HG02973 (cell line): ENCODE measurements at regions not wholly inside any gene's neighbourhood (a gene's known extent, or its start where the extent isn't known, plus 50 kb on each side); places are given as distances from the start of the nearest gene placed in this dataset.

ENCODE experiments used
- ATAC-seq: cut with Tn5 transposase; IDR thresholded peaks from one replicate; pipeline ENCODE4 v1.9.1; 2021; ENCODE audit warnings: moderate library complexity; ENCODE audit not compliant: unreplicated experiment

- ATAC-seq, result no peak
These were observed 873.5 kb downstream of the EPHA7 start for GRCh38 chr6:92545861-92546260.

GRCh38 chr6:92541448-92542060 lies 877.8 kb downstream of the EPHA7 start:
- ATAC-seq, result no peak

- no peak for ATAC-seq
These were observed 880.4 kb downstream of the EPHA7 start for GRCh38 chr6:92538926-92539325.

- ATAC-seq, result no peak
These were observed 881.1 kb downstream of the EPHA7 start for GRCh38 chr6:92538275-92538674.

GRCh38 chr6:92534109-92534508 lies 885.2 kb downstream of the EPHA7 start:
- no peak for ATAC-seq

- ATAC-seq, result no peak
These were observed 896.8 kb downstream of the EPHA7 start for GRCh38 chr6:92522589-92522988.

GRCh38 chr6:92521553-92521952 lies 897.8 kb downstream of the EPHA7 start:
- no peak for ATAC-seq

- no peak for ATAC-seq
These were observed 909.2 kb downstream of the EPHA7 start for GRCh38 chr6:92510137-92510536.

- no peak for ATAC-seq
These were observed 911.8 kb downstream of the EPHA7 start for GRCh38 chr6:92507552-92507951.

GRCh38 chr6:92504509-92504908 lies 914.9 kb downstream of the EPHA7 start:
- no peak for ATAC-seq

GRCh38 chr6:92497281-92497680 lies 922.1 kb downstream of the EPHA7 start:
- no peak for ATAC-seq

- ATAC-seq, result no peak
These were observed 922.8 kb downstream of the EPHA7 start for GRCh38 chr6:92496527-92496926.

- no peak for ATAC-seq
These were observed 924.1 kb downstream of the EPHA7 start for GRCh38 chr6:92495242-92495641.

GRCh38 chr6:92485487-92485886 lies 933.9 kb downstream of the EPHA7 start:
- ATAC-seq, result no peak

- no peak for ATAC-seq
These were observed 939.5 kb downstream of the EPHA7 start for GRCh38 chr6:92479831-92480230.

- ATAC-seq, result no peak
These were observed 946.3 kb downstream of the EPHA7 start for GRCh38 chr6:92473056-92473455.

- ATAC-seq, result no peak
These were observed 950.1 kb downstream of the EPHA7 start for GRCh38 chr6:92469186-92469828.

- no peak for ATAC-seq
These were observed 951.3 kb downstream of the EPHA7 start for GRCh38 chr6:92468066-92468465.

- no peak for ATAC-seq
These were observed 959.2 kb downstream of the EPHA7 start for GRCh38 chr6:92460133-92460532.

GRCh38 chr6:92459606-92460005 lies 959.8 kb downstream of the EPHA7 start:
- ATAC-seq, result no peak

- ATAC-seq, result no peak
These were observed 973.3 kb downstream of the EPHA7 start for GRCh38 chr6:92446052-92446451.

- no peak for ATAC-seq
These were observed 985.4 kb downstream of the EPHA7 start for GRCh38 chr6:92433911-92434310.

- no peak for ATAC-seq
These were observed 987.9 kb downstream of the EPHA7 start for GRCh38 chr6:92431502-92431901.
